ENCODE measurements at regions not wholly inside any gene's neighbourhood (a gene's known extent, or its start where the extent isn't known, plus 50 kb on each side); places are given as distances from the start of the nearest gene placed in this dataset.

GRCh38 chr13:63209330-63210017 lies 1793.8 kb upstream of the PCDH20 start:
- Mint-ChIP-seq H3K27me3 (ENCODE audit: low read depth) (no peaks in the 10 kb centered on the region), H3K9me3 (ENCODE audit: low read depth) (no peaks in the 10 kb centered on the region), H3K4me3 (ENCODE audit: unreplicated experiment) (no peak overlapping the region), H3K27ac (ENCODE audit: unreplicated experiment) (no peak overlapping the region), H3K36me3 (ENCODE audit: low read depth) (no peaks in the 10 kb centered on the region), H3K4me1 (ENCODE audit: low read depth) (peaks cover 26% of the 10 kb centered on the region)
- TF ChIP-seq CTCF (IDR thresholded peaks at IDR 0.05): no peak
- DNase-seq (ENCODE audit: low spot score): no peak

- peaks cover 26% of the 10 kb centered on the region for H3K4me1 Mint-ChIP-seq (ENCODE audit: low read depth)
- no peak for DNase-seq (ENCODE audit: low spot score)
- no peak overlapping the region for H3K4me3 Mint-ChIP-seq (ENCODE audit: unreplicated experiment)
- no peaks in the 10 kb centered on the region for H3K9me3 Mint-ChIP-seq (ENCODE audit: low read depth)
- H3K27ac Mint-ChIP-seq (ENCODE audit: unreplicated experiment): no peak overlapping the region
- no peaks in the 10 kb centered on the region for H3K27me3 Mint-ChIP-seq (ENCODE audit: low read depth)
- TF ChIP-seq CTCF (IDR thresholded peaks at IDR 0.05): no peak
- H3K36me3 Mint-ChIP-seq (ENCODE audit: low read depth): no peaks in the 10 kb centered on the region
These were observed 1793.2 kb upstream of the PCDH20 start for GRCh38 chr13:63208826-63209225.

- no peak for DNase-seq (ENCODE audit: low spot score)
- H3K4me1 Mint-ChIP-seq (ENCODE audit: low read depth): peaks cover 26% of the 10 kb centered on the region
- no peaks in the 10 kb centered on the region for H3K36me3 Mint-ChIP-seq (ENCODE audit: low read depth)
- H3K27me3 Mint-ChIP-seq (ENCODE audit: low read depth): no peaks in the 10 kb centered on the region
- H3K4me3 Mint-ChIP-seq (ENCODE audit: unreplicated experiment): no peak overlapping the region
- peak overlapping the region; percentile 46 for H3K27ac Mint-ChIP-seq (ENCODE audit: unreplicated experiment)
- no peak for TF ChIP-seq CTCF (IDR thresholded peaks at IDR 0.05)
- no peaks in the 10 kb centered on the region for H3K9me3 Mint-ChIP-seq (ENCODE audit: low read depth)
These were observed 1790.8 kb upstream of the PCDH20 start for GRCh38 chr13:63206461-63206860.

GRCh38 chr13:63201493-63201892 lies 1785.8 kb upstream of the PCDH20 start:
- no peak for DNase-seq (ENCODE audit: low spot score)
- H3K27me3 Mint-ChIP-seq (ENCODE audit: low read depth): no peaks in the 10 kb centered on the region
- H3K9me3 Mint-ChIP-seq (ENCODE audit: low read depth): no peaks in the 10 kb centered on the region
- H3K4me1 Mint-ChIP-seq (ENCODE audit: low read depth): peaks cover 14% of the 10 kb centered on the region
- H3K4me3 Mint-ChIP-seq (ENCODE audit: unreplicated experiment): no peak overlapping the region
- no peak overlapping the region for H3K27ac Mint-ChIP-seq (ENCODE audit: unreplicated experiment)
- H3K36me3 Mint-ChIP-seq (ENCODE audit: low read depth): no peaks in the 10 kb centered on the region
- no peak for TF ChIP-seq CTCF (IDR thresholded peaks at IDR 0.05)

GRCh38 chr13:63199508-63199907 lies 1783.9 kb upstream of the PCDH20 start:
- peaks cover 4% of the 10 kb centered on the region for H3K4me1 Mint-ChIP-seq (ENCODE audit: low read depth)
- no peak overlapping the region for H3K27ac Mint-ChIP-seq (ENCODE audit: unreplicated experiment)
- no peaks in the 10 kb centered on the region for H3K9me3 Mint-ChIP-seq (ENCODE audit: low read depth)
- H3K4me3 Mint-ChIP-seq (ENCODE audit: unreplicated experiment): no peak overlapping the region
- DNase-seq (ENCODE audit: low spot score): no peak
- TF ChIP-seq CTCF (IDR thresholded peaks at IDR 0.05): no peak
- no peaks in the 10 kb centered on the region for H3K27me3 Mint-ChIP-seq (ENCODE audit: low read depth)
- H3K36me3 Mint-ChIP-seq (ENCODE audit: low read depth): no peaks in the 10 kb centered on the region
